GM19467 (cell line): ENCODE measurements at regions not wholly inside any gene's neighbourhood (a gene's known extent, or its start where the extent isn't known, plus 50 kb on each side); places are given as distances from the start of the nearest gene placed in this dataset.
A peak's percentile ranks its signal among the peaks of the same experiment; 100 is the strongest.

ENCODE experiments used
- ATAC-seq: cut with Tn5 transposase; IDR thresholded peaks from one replicate; pipeline ENCODE4 v1.9.1; 2021; ENCODE audit warnings: mild to moderate bottlenecking, moderate library complexity; ENCODE audit not compliant: unreplicated experiment

GRCh38 chr5:40080191-40080590, 599.5 kb upstream of the PTGER4 start:
- no peak for ATAC-seq

- ATAC-seq, result no peak
These were observed 600.7 kb upstream of the PTGER4 start for GRCh38 chr5:40078898-40079575.

DNA sequence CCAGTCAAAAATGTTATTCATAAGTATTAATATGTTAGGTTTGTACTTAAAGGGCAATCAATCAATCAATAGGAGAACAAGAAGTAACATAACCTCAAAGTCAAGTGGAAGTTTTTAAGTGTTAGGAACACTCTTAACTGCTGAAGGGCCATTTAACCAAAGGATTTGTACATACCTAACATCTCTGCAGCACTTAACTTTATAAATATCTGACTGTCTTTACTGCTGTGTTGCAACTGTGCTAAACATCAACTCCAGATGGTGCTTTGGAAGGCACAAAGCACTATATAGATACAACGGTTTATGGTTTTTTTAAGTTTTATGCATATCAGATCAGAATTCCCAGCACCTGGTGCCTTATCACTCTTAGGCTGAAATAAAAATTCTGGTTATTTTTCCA, 604.9 kb upstream of the PTGER4 start:
- ATAC-seq, result no peak

- no peak for ATAC-seq
These were observed 605.8 kb upstream of the PTGER4 start for GRCh38 chr5:40073927-40074326.

DNA sequence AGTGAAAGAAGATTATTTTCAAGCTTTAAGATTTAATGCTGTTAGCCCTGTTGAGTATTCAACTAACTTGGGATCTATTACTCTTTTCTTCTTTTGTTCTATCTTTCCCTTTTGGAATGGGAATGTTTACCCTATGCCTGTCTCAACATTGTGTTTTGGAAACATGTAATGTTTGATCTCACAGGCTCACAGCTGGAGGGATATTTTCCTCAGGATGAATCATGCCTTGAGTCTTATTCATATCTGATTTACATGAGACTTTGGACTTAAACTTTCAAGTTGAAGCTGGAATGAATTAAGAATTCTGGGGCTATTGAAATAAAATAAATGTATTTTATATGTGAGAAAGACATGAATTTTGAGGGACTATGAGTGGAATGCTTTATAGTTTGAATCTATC, 607.8 kb upstream of the PTGER4 start:
- ATAC-seq, result no peak

DNA sequence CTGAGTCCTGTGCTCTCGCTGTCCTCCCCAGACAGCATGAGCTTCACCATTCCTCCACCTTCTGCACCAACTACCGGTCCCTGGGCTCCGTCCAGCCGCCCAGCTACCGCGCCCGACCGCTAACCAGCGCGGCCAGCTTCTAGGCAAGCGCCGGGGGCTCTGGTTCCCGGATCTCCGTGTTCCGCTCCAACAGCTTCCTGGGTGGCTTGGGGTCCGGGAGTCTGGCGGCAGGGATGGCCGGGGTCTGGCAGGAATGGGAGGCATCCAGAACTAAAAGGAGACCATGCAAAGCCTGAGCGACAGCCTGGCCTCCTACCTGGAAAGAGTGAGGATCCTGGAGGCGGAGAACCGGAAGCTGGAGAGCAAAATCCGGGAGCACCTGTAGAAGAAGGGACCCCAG, 613.1 kb upstream of the PTGER4 start:
- no peak for ATAC-seq

GRCh38 chr5:40052808-40053207, 626.9 kb upstream of the PTGER4 start:
- no peak for ATAC-seq

GRCh38 chr5:40046792-40047191, 622.0 kb upstream of the DAB2 start:
- no peak for ATAC-seq

GRCh38 chr5:40045429-40045828, 620.6 kb upstream of the DAB2 start:
- ATAC-seq, result no peak

DNA sequence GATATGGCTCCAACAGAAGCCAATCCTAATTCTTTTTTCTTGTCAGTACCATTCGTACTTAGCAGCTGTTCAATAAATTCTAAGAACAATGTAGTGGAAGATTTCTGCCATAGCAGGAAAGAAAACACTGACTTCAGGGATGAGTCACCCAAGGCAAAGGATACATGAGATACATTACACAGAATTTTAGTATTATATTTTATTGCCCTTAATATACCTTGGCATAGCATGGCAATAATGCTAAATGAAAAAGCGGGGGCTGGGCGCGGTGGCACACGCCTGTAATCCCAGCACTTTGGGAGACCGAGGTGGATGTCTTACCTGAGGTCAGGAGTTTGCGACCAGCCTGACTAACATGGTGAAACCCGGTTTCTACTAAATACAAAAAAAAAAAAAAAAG, 619.1 kb upstream of the DAB2 start:
- ATAC-seq, result no peak

DNA sequence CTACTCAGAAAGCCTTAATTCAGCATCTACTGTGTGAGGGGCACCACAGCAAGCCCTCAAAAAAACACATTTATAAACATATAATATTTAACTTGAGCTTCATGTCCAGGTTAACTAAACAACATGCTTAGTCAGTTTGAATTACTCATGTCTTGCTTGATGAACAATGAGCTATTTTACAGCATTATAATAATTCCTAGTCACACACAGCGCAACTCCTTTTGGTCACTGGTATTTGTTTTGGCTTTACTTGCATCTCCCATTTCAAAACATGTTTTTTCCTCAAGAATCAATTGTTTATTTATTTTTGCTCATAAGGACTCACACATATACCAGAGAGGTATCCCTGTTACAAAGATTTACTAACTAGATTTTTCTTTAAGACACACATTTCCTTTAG, 616.7 kb upstream of the DAB2 start:
- ATAC-seq, result no peak

DNA sequence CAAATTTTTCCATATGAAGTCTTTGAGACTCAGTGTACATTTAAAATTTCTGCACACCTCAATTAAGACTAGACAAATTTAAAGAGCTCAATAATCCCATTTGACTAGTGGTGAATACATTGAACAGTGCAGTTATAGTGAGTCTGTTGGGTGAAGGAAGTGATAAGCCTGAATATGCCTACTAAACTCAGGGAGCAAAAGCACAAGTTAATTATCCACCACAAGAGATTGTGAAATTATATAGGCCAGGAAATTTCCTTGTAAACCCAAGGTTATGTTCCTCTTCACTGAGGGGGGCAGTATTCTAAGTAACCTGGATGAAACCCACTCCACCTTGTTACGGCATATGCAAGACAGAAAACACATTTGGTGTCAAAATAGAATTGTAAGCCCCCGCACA, 612.9 kb upstream of the DAB2 start:
- no peak for ATAC-seq

DNA sequence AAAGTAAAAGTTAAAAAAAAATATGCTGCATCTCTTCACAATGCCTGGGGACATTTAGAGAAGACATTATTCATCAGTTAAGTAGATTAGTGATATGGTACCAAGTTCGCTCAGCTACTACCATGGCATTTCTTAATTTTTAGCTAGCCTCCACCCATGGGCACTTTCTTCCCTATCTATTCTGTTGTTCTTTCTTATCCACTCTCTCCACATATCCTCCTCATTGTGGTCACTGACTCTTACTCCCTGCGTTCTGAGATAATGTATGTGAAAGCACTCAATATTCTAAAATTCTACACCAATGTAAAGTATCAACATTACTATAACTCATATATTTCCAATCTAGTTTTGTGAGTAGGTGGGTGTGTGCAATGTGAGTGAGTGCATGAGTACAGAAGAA, 609.7 kb upstream of the DAB2 start:
- no peak for ATAC-seq

DNA sequence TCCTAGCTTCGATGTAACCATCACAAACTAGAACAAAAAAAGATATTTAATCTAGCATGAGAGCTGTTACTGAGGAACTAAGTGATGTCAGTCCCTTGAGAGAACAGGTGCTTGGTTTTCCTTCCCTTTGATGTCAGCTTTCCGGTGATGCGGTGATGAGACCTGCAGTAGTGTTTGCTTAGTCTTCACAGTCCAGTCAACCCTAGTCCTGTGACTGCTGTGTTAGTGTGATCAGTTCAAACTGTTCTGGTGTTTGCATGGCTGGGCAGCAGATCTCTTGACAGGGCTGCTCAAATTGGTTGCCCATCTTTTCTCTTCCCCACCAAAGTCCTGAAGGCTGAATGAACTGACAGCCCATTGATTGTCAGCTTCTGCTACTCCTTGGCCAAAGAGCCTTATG, 608.6 kb upstream of the DAB2 start:
- peak; percentile 99 for ATAC-seq

DNA sequence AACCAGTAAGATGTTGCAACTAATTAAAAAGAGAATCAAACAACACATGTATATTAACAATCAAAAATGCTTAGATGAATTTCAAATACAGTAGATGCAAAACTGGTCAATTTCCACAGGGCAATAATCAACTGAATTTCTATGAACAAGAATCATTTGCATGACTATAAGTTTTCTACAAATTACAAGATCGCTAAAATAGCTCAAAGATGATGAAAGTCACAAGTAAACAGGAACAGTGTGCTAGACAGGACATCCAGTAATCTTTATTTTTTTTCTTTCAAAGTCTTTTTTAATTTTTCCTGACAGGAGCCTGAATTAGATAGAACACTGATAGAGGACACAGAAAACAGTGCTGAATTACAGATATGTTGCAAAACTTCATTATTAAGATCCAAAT, 608.2 kb upstream of the DAB2 start:
- no peak for ATAC-seq

DNA sequence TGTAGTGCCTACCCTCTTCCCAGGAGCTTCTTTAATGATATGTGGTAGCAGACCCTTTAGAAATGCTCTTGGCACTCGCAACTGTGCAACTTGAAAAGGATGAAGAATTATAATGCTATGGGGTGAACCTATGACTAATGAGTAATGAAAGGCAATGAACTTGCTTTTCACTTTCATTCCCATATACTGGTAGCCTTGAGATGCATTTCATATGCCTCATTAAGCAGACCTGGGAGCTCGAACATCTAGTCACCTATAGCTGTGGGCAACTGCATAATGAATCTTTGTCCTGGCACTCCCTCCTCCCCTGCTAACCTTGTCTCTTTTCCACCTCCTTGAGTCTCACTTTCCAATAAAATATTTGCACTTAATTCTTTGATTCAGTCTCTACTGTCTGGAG, 605.9 kb upstream of the DAB2 start:
- no peak for ATAC-seq

GRCh38 chr5:40029711-40030495, 605.1 kb upstream of the DAB2 start:
- ATAC-seq, result no peak

GRCh38 chr5:40027400-40027799, 602.6 kb upstream of the DAB2 start:
- ATAC-seq, result no peak

DNA sequence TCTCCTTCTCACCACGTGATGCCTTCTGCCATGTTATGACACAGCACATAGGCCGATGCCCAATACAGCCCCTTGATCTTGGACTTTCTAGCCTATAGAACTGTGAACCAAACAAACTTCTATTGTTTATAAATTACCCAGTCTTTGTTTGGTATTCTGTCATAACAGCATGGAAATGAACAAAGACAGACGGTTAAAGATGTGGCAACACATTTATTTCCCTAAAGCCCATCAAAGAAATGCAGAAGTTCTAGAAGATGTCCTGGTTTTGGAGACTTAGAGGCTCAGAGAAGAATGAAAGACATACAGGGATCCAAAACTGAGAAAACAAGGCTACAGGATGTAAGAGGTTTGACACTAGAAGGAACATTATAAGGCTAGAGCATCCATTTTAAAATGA, 600.8 kb upstream of the DAB2 start:
- ATAC-seq, result no peak

DNA sequence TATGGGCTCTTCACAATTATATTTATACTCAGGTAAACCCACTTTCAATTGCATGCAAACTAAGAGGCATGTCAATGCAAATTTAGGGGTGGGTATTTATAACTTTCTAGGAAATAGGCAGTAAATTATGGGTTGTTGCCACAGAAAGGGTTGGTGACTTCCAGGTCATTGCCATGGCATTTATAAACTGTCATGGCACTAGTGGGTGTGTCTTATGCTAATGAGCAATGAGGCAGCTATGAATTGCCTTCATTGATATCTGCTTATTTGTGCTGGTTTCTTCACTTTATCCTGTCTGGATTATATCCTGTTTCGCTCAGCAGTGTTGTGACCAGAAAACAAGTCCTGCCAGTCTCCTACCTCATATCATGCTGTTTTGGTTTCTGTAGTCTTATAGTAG, 597.3 kb upstream of the DAB2 start:
- no peak for ATAC-seq

DNA sequence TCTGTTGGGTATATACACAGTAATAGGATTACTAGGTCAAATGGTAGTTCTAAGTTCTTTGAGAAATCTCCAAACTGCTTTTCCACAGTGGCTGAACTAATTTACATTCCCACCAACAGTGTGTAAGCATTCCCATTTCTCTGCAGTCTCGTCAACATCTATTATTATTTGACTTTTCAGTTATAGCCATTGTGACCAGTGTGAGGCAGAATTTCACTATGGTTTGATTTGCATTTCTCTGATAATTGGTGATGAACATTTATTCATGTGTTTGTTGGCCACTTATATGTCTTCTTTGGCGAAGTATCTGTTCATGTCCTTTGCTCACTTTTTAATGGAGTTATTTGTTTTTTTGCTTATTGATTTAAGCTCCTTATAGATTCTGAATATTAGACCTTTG, 596.2 kb upstream of the DAB2 start:
- ATAC-seq, result no peak

- ATAC-seq, result no peak
These were observed 593.1 kb upstream of the DAB2 start for GRCh38 chr5:40017918-40018317.

- ATAC-seq, result no peak
These were observed 592.4 kb upstream of the DAB2 start for GRCh38 chr5:40017135-40017534.
